H1 (cell line): ENCODE measurements at regions not wholly inside any gene's neighbourhood (a gene's known extent, or its start where the extent isn't known, plus 50 kb on each side); places are given as distances from the start of the nearest gene placed in this dataset.

Experiments
- CTCF ChIA-PET: fragments of 300-600 bp; sonication (Branson Sonifier 250); formaldehyde crosslinking; loops from one replicate; lab custom pipeline; 2021; ENCODE audit not compliant: partially characterized antibody; lab: Charles Lee
- POLR2A ChIA-PET: fragments of 300-600 bp; sonication (Branson Sonifier 250); formaldehyde crosslinking; loops from one replicate; lab custom pipeline; 2021; ENCODE audit warnings: inconsistent platforms; ENCODE audit not compliant: partially characterized antibody; lab: Charles Lee
- DNase-seq, 2 experiments: peaks; one replicate each; pipeline versions ENCODE4 v3.0.0 to v3.0.0-alpha.2; 2010 to 2022; ENCODE audit warnings: low spot score in 2 of 2, low read depth in 1 of 2, mixed read lengths in 1 of 2
- FAIRE-seq: peaks from 2 replicates; lab custom pipeline; 2011; peaks lifted over from hg19 to GRCh38; lab: Jason Lieb, UNC
- H2AFZ ChIP-seq: 2 replicates; pipeline ENCODE4 v1.8.1; 2012; ENCODE audit warnings: low read length, inconsistent platforms
- H2AK5ac ChIP-seq: 2 replicates; pipeline ENCODE4 v1.6.1; 2013; ENCODE audit warnings: low read depth, low read length
- H2BK120ac ChIP-seq: replicated peaks from 2 replicates; pipeline ENCODE3; 2013; ENCODE audit warnings: low read depth, low read length, inconsistent platforms
- H2BK12ac ChIP-seq: 2 replicates; pipeline ENCODE4 v1.6.1; 2013; ENCODE audit warnings: low read depth, low read length
- H2BK15ac ChIP-seq: 2 replicates; pipeline ENCODE4 v1.6.1; 2013; ENCODE audit warnings: low read length
- H2BK20ac ChIP-seq: 2 replicates; pipeline ENCODE4 v1.6.1; 2013; ENCODE audit warnings: low read length
- H2BK5ac ChIP-seq: 2 replicates; pipeline ENCODE4 v1.6.1; 2013; ENCODE audit warnings: low read depth, low read length
- H3K14ac ChIP-seq: 2 replicates; pipeline ENCODE4 v1.6.1; 2013; ENCODE audit warnings: inconsistent platforms; ENCODE audit not compliant: insufficient read length
- H3K18ac ChIP-seq: 2 replicates; pipeline ENCODE4 v1.6.1; 2013; ENCODE audit warnings: low read length; ENCODE audit errors: extremely low read depth
- H3K23ac ChIP-seq: 2 replicates; pipeline ENCODE4 v1.6.1; 2013; ENCODE audit warnings: inconsistent platforms; ENCODE audit not compliant: insufficient read length
- H3K23me2 ChIP-seq: 2 replicates; pipeline ENCODE4 v1.6.1; 2013; ENCODE audit warnings: low read depth, low read length
- H3K27ac ChIP-seq: 2 replicates; pipeline ENCODE4 v1.6.1; 2011; ENCODE audit warnings: low read depth, low read length, inconsistent platforms
- H3K27me3 ChIP-seq, 4 experiments: replicated peaks in 1 of 4; 1 replicate in 1 of 4; 2 replicates in 3 of 4; pipeline versions ENCODE4 v1.6.1 to v1.8.1; 2011 to 2013; ENCODE audit warnings: low read length in 3 of 4, mild to moderate bottlenecking in 3 of 4, inconsistent platforms in 2 of 4, mixed read lengths in 2 of 4, moderate library complexity in 1 of 4; ENCODE audit not compliant: control insufficient read depth in 3 of 4, insufficient read depth in 3 of 4; ENCODE audit errors: extremely low read depth in 1 of 4
- H3K36me3 ChIP-seq, 4 experiments: 2 replicates each; pipeline versions ENCODE4 v1.6.1 to v1.8.1; 2011 to 2013; ENCODE audit warnings: mild to moderate bottlenecking in 4 of 4, low read length in 3 of 4, moderate library complexity in 2 of 4, control low read depth in 1 of 4, inconsistent platforms in 1 of 4; ENCODE audit not compliant: insufficient read depth in 4 of 4, control insufficient read depth in 2 of 4
- H3K4ac ChIP-seq: replicated peaks from 2 replicates; pipeline ENCODE3; 2013; ENCODE audit warnings: low read length, low read depth, mixed read lengths, inconsistent platforms; ENCODE audit not compliant: insufficient read length
- H3K4me1 ChIP-seq, 4 experiments: replicated peaks in 1 of 4; 1 replicate in 1 of 4; 2 replicates in 3 of 4; pipeline versions ENCODE4 v1.6.1 to v1.8.1; 2011 to 2013; ENCODE audit warnings: low read length in 3 of 4, inconsistent platforms in 2 of 4, mixed read lengths in 1 of 4; ENCODE audit not compliant: insufficient read depth in 4 of 4, control insufficient read depth in 3 of 4
- H3K4me2 ChIP-seq, 2 experiments: 2 replicates each; pipeline versions ENCODE4 v1.6.1 to v1.8.1; 2011 to 2013; ENCODE audit warnings: low read depth in 2 of 2, low read length in 2 of 2, control low read depth in 1 of 2, inconsistent platforms in 1 of 2, mild to moderate bottlenecking in 1 of 2; ENCODE audit not compliant: insufficient read depth in 1 of 2
- H3K4me3 ChIP-seq, 4 experiments: fragments of 200-600, 300-600 bp in 1 of 4; sonication (generic), shearing (Covaris generic), sonication (Bioruptor Twin) in 1 of 4; 2 replicates each; pipeline versions ENCODE4 v1.5.1 to v1.8.1; 2011 to 2016; ENCODE audit warnings: low read length in 4 of 4, low read depth in 3 of 4, control low read depth in 2 of 4, inconsistent platforms in 2 of 4, mild to moderate bottlenecking in 2 of 4, mixed read lengths in 1 of 4, moderate library complexity in 1 of 4; ENCODE audit not compliant: insufficient read depth in 2 of 4; ENCODE audit errors: extremely low read depth in 1 of 4
- H3K56ac ChIP-seq: replicated peaks from 2 replicates; pipeline ENCODE3; 2013; ENCODE audit warnings: low read depth, mild to moderate bottlenecking, mixed read lengths, low read length, inconsistent platforms; ENCODE audit not compliant: insufficient read length
- H3K79me1 ChIP-seq: 2 replicates; pipeline ENCODE4 v1.6.1; 2013; ENCODE audit warnings: low read depth, low read length, control low read depth
- H3K79me2 ChIP-seq, 2 experiments: 2 replicates each; pipeline versions ENCODE4 v1.6.1 to v1.8.1; 2012 to 2013; ENCODE audit warnings: low read length in 2 of 2, mild to moderate bottlenecking in 2 of 2, inconsistent platforms in 1 of 2; ENCODE audit not compliant: insufficient read depth in 2 of 2, control insufficient read depth in 1 of 2
- H3K9ac ChIP-seq, 4 experiments: replicated peaks in 1 of 4; 1 replicate in 1 of 4; 2 replicates in 3 of 4; pipeline versions ENCODE4 v1.6.1 to v1.8.1; 2011 to 2013; ENCODE audit warnings: low read depth in 3 of 4, low read length in 3 of 4, control low read depth in 2 of 4, mild to moderate bottlenecking in 2 of 4, moderate library complexity in 2 of 4, inconsistent platforms in 1 of 4; ENCODE audit errors: extremely low read depth in 1 of 4
- H3K9me3 ChIP-seq, 2 experiments: 2 replicates each; pipeline versions ENCODE4 v1.6.1 to v1.8.1; 2012 to 2013; ENCODE audit warnings: mild to moderate bottlenecking in 2 of 2, moderate library complexity in 2 of 2, control low read depth in 1 of 2, inconsistent platforms in 1 of 2, low read depth in 1 of 2, low read length in 1 of 2, mixed read lengths in 1 of 2; ENCODE audit not compliant: insufficient read depth in 2 of 2
- H4K20me1 ChIP-seq, 2 experiments: replicated peaks in 1 of 2; 2 replicates each; pipeline versions ENCODE3 to v1.8.1; 2011 to 2013; ENCODE audit warnings: inconsistent platforms in 2 of 2, low read length in 2 of 2, mild to moderate bottlenecking in 1 of 2; ENCODE audit not compliant: insufficient read depth in 2 of 2, control insufficient read depth in 1 of 2
- H4K5ac ChIP-seq: 2 replicates; pipeline ENCODE4 v1.6.1; 2013; ENCODE audit warnings: low read length, low read depth, mixed read lengths, inconsistent platforms; ENCODE audit not compliant: insufficient read length
- H4K8ac ChIP-seq: 2 replicates; pipeline ENCODE4 v1.8.0; 2013; ENCODE audit warnings: mild to moderate bottlenecking, moderate library complexity, low read length, inconsistent platforms; ENCODE audit not compliant: insufficient read depth; ENCODE audit errors: extremely low read depth
- H4K91ac ChIP-seq: replicated peaks from 2 replicates; pipeline ENCODE3; 2013; ENCODE audit warnings: low read length, mixed read lengths, inconsistent platforms; ENCODE audit not compliant: insufficient read length
- CEBPB ChIP-seq: IDR thresholded peaks from 2 replicates; pipeline ENCODE4 v1.6.1; 2012; ENCODE audit warnings: low read depth, low read length
- FOSL1 ChIP-seq: IDR thresholded peaks from 2 replicates; pipeline ENCODE4 v1.6.1; 2011; ENCODE audit warnings: mild to moderate bottlenecking, low read depth, low read length, moderate library complexity; ENCODE audit not compliant: insufficient read depth
- GABPA ChIP-seq: IDR thresholded peaks from 2 replicates; pipeline ENCODE4 v1.6.1; 2011; ENCODE audit warnings: mild to moderate bottlenecking, low read length, moderate library complexity, borderline replicate concordance; ENCODE audit not compliant: insufficient read depth
- KDM4A ChIP-seq: IDR thresholded peaks from one replicate; pipeline ENCODE4 v1.7.1; 2012; ENCODE audit warnings: low read depth, mild to moderate bottlenecking, moderate library complexity, low read length, inconsistent platforms; ENCODE audit not compliant: severe bottlenecking
- PHF8 ChIP-seq: fragments of 200-600 bp; sonication (generic); conservative IDR thresholded peaks from 2 replicates; pipeline ENCODE4 v1.7.1; 2012; ENCODE audit warnings: low read depth, mild to moderate bottlenecking, inconsistent platforms, low read length, moderate library complexity
- POLR2A ChIP-seq, 2 experiments: IDR thresholded peaks; 1 replicate in 1 of 2; 2 replicates in 1 of 2; pipeline ENCODE4 v1.6.1; 2011; ENCODE audit warnings: low read depth in 2 of 2, low read length in 2 of 2, mild to moderate bottlenecking in 2 of 2; ENCODE audit errors: control extremely low read depth in 1 of 2
- RFX5 ChIP-seq: IDR thresholded peaks from 2 replicates; pipeline ENCODE4 v1.6.1; 2011; ENCODE audit warnings: low read depth, low read length, improper control_type of control experiment, borderline replicate concordance
- SAP30 ChIP-seq: fragments of 300-600 bp; sonication (generic); IDR thresholded peaks from 2 replicates; pipeline ENCODE4 v1.7.1; 2012; ENCODE audit warnings: low read length, moderate library complexity, mild to moderate bottlenecking, inconsistent platforms; ENCODE audit not compliant: insufficient read depth, insufficient replicate concordance
- SIN3A ChIP-seq, 2 experiments: IDR thresholded peaks in 1 of 2; conservative IDR thresholded peaks in 1 of 2; 2 replicates each; pipeline ENCODE4 v1.6.1; 2011 to 2012; ENCODE audit warnings: low read length in 2 of 2, improper control_type of control experiment in 1 of 2, low read depth in 1 of 2, mild to moderate bottlenecking in 1 of 2
- WGBS, 2 experiments: shearing (Covaris generic) in 1 of 2; methylation state at CpG; one replicate each; pipeline versions ENCODE4 v1.1.6 to v1.1.7; 2013 to 2015; ENCODE audit warnings: low lambda C conversion rate in 2 of 2, mixed read lengths in 2 of 2, inconsistent platforms in 1 of 2, low coverage in 1 of 2, missing lambda C conversion rate in 1 of 2; ENCODE audit not compliant: insufficient replicate concordance in 2 of 2, insufficient coverage in 1 of 2, insufficient read length in 1 of 2; ENCODE audit errors: extremely low coverage in 1 of 2, missing lambda C conversion rate in 1 of 2; 5-methylcytosine and 5-hydroxymethylcytosine counted together
- TF ChIP-seq, protein P1 (sequence below): IDR thresholded peaks from 2 replicates; pipeline ENCODE4 v1.6.1; 2012; ENCODE audit warnings: inconsistent platforms

DNA sequence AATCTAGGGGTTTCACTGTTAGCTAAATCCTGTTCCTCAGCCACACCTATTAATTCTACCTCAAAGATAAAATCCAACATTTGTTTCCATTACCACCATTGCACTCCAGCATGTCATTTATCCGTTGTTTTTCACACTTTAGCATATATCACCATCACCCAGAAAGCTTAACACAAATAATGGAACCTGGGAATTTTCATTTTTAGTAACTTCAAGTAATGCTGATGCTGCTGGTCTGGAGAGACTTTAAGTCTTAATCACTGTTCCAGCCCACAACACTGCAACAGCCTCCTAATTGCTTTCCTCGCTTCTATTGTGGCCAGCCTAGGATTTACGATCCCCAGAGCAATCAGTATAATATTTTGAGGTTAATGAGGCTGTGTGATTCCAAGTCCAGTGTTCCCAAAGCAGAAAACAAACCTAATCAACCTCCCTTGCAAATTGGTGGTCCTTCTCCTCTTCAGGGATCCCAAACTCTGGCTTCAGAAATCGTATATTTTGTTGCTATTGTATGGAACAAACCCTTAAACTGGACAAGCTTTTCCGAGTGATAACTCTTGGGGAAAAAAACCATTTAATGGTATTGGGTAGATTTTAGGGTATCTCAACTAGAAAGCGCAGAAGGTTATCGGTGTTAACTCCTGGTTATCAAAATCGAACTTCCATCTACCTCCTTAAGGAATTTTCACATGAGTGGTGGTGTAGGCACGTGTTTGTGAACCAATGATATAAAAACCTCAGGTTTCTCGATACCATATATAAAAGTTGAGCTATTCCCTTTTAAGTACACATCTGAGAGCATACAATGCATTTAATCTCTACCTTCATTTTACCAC is 50.0 kb upstream of the BOLA1 start:
- Histone ChIP-seq H2BK5ac (no peak overlapping the region), H2BK15ac (no peak overlapping the region), H2AK5ac (no peak overlapping the region), H3K18ac (peak overlapping the region; percentile 15; the same call in 1 of the 2 replicates), H2BK120ac (no peak overlapping the region), H4K8ac (no peak overlapping the region), H3K56ac (peak overlapping the region; percentile 36), H2AFZ (no peak overlapping the region), H3K9me3 (no peaks in the 10 kb centered on the region), H3K4me2 (peak overlapping the region; percentile 71 to 81), H2BK12ac (no peak overlapping the region), H3K9ac (peak overlapping the region; percentile 78 to 98 (median 91)), H3K4ac (no peak overlapping the region), H3K79me2 (peaks cover 10 to 58% of the 10 kb centered on the region in 2 experiments; a peak in 3 of 4 replicates), H3K4me3 (peak overlapping the region; percentile 70 to 92 (median 84)), H3K79me1 (no peaks in the 10 kb centered on the region), H3K23ac (no peak overlapping the region), H4K20me1 (peaks cover 6 to 12% of the 10 kb centered on the region in 2 experiments), H3K23me2 (peaks cover 9% of the 10 kb centered on the region), H4K91ac (peak overlapping the region; percentile 8), H3K36me3 (no peaks in the 10 kb centered on the region; a peak in 1 of 8 replicates), H3K4me1 (peaks cover 0 to 21% (median 6%) of the 10 kb centered on the region in 4 experiments; a peak in 3 of 7 replicates), H3K27me3 (no peaks in the 10 kb centered on the region), H4K5ac (peak overlapping the region; percentile 45), H2BK20ac (no peak overlapping the region), H3K27ac (peak overlapping the region; percentile 57; the same call in 1 of the 2 replicates), H3K14ac (no peak overlapping the region)
- no peak for FAIRE-seq
- ChIA-PET CTCF (interaction anchor here (1.2 kb wide), 1 partner anchor 39 kb away, joined by 3 read pairs; a partner anchor contains a TSS), POLR2A (interaction anchor here (0.7 to 8.0 kb wide), 6 partner anchors 33 to 302 kb away, joined by 3 to 278 read pairs (median 4); a partner anchor contains a TSS)
- no peak for DNase-seq
- WGBS, 2 experiments, result 10% methylated on average over 10 of the region's 10 CpGs; no CpG with 5 or more reads in 1 of the 2 experiments
- TF ChIP-seq POLR2A (IDR thresholded peaks at IDR 0.05; ENCODE audit: control extremely low read depth in 1 of 2, low read depth in 2 of 2, low read length in 2 of 2) (peak in 1 of 2 experiments; percentile 37), GABPA (no peak), RFX5 (no peak), CEBPB (no peak), SIN3A (conservative IDR thresholded peaks at IDR 0.05 in 1 of 2, IDR thresholded peaks at IDR 0.05 in 1 of 2; ENCODE audit: low read depth in 1 of 2, low read length in 2 of 2) (no peak), SAP30 (no peak), PHF8 (no peak), KDM4A (no peak), FOSL1 (no peak)
- TF ChIP-seq, protein P1, sequence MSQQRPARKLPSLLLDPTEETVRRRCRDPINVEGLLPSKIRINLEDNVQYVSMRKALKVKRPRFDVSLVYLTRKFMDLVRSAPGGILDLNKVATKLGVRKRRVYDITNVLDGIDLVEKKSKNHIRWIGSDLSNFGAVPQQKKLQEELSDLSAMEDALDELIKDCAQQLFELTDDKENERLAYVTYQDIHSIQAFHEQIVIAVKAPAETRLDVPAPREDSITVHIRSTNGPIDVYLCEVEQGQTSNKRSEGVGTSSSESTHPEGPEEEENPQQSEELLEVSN, result no peak
